Activated T-cell treated with anti-CD3 and anti-CD28 coated beads, Interleukin-2, amount 50 U/mL, for 24 hours (primary cell): ENCODE measurements at regions not wholly inside any gene's neighbourhood (a gene's known extent, or its start where the extent isn't known, plus 50 kb on each side); places are given as distances from the start of the nearest gene placed in this dataset.

ENCODE experiments used
- DNase-seq: peaks from one replicate; pipeline ENCODE4 v3.0.0-alpha.2; 2020
- H3K27ac Mint-ChIP-seq: 2 replicates; pipeline ENCODE4 v1.8.0; 2020; ENCODE audit warnings: mild to moderate bottlenecking, mixed read lengths
- H3K27me3 Mint-ChIP-seq: 2 replicates; pipeline ENCODE4 v1.8.0; 2020; ENCODE audit warnings: mixed read lengths
- H3K36me3 Mint-ChIP-seq: 2 replicates; pipeline ENCODE4 v1.8.0; 2020; ENCODE audit warnings: low read depth, mixed read lengths
- H3K4me1 Mint-ChIP-seq: 2 replicates; pipeline ENCODE4 v1.8.0; 2020; ENCODE audit warnings: low read depth, mixed read lengths
- H3K4me3 Mint-ChIP-seq: 2 replicates; pipeline ENCODE4 v1.8.0; 2020; ENCODE audit warnings: mild to moderate bottlenecking, moderate library complexity, mixed read lengths
- H3K9me3 Mint-ChIP-seq: 2 replicates; pipeline ENCODE4 v1.8.0; 2020; ENCODE audit warnings: mixed read lengths

- Mint-ChIP-seq H3K4me1 (no peaks in the 10 kb centered on the region), H3K4me3 (no peak overlapping the region), H3K9me3 (no peaks in the 10 kb centered on the region), H3K27ac (no peak overlapping the region), H3K27me3 (peaks cover 7% of the 10 kb centered on the region), H3K36me3 (no peaks in the 10 kb centered on the region)
- DNase-seq = no peak
Observed at GRCh38 chr1:209240351-209240750, 343.2 kb upstream of the CAMK1G start.

- Mint-ChIP-seq H3K27me3 (peaks cover 7% of the 10 kb centered on the region), H3K4me1 (no peaks in the 10 kb centered on the region), H3K27ac (no peak overlapping the region), H3K4me3 (no peak overlapping the region), H3K36me3 (no peaks in the 10 kb centered on the region), H3K9me3 (no peaks in the 10 kb centered on the region)
- no peak for DNase-seq
Observed at GRCh38 chr1:209241487-209241886, 342.0 kb upstream of the CAMK1G start.

- no peaks in the 10 kb centered on the region for H3K9me3 Mint-ChIP-seq
- H3K36me3 Mint-ChIP-seq = no peaks in the 10 kb centered on the region
- no peaks in the 10 kb centered on the region for H3K4me1 Mint-ChIP-seq
- DNase-seq = no peak
- H3K27ac Mint-ChIP-seq = no peak overlapping the region
- H3K4me3 Mint-ChIP-seq = no peak overlapping the region
- peaks cover 4% of the 10 kb centered on the region for H3K27me3 Mint-ChIP-seq
Observed at GRCh38 chr1:209248649-209249279, 334.8 kb upstream of the CAMK1G start.

- H3K4me3 Mint-ChIP-seq = no peak overlapping the region
- H3K27me3 Mint-ChIP-seq = peaks cover 4% of the 10 kb centered on the region
- no peaks in the 10 kb centered on the region for H3K4me1 Mint-ChIP-seq
- no peak for DNase-seq
- no peak overlapping the region for H3K27ac Mint-ChIP-seq
- peaks cover 3% of the 10 kb centered on the region for H3K9me3 Mint-ChIP-seq
- H3K36me3 Mint-ChIP-seq = no peaks in the 10 kb centered on the region
Observed at GRCh38 chr1:209249280-209249670, 334.2 kb upstream of the CAMK1G start.

- DNase-seq = no peak
- Mint-ChIP-seq H3K4me1 (no peaks in the 10 kb centered on the region), H3K27ac (no peak overlapping the region), H3K9me3 (peaks cover 4% of the 10 kb centered on the region), H3K4me3 (no peak overlapping the region), H3K36me3 (no peaks in the 10 kb centered on the region), H3K27me3 (no peaks in the 10 kb centered on the region)
Observed at GRCh38 chr1:209249785-209250440, 333.6 kb upstream of the CAMK1G start.

- no peak overlapping the region for H3K27ac Mint-ChIP-seq
Observed at GRCh38 chr1:209250861-209251636, 332.5 kb upstream of the CAMK1G start.

GRCh38 chr1:209256766-209257350 lies 326.7 kb upstream of the CAMK1G start:
- no peak overlapping the region for H3K27ac Mint-ChIP-seq
- H3K27me3 Mint-ChIP-seq = no peaks in the 10 kb centered on the region
- no peak for DNase-seq
- H3K4me3 Mint-ChIP-seq = no peak overlapping the region
- H3K9me3 Mint-ChIP-seq = peaks cover 26% of the 10 kb centered on the region
- H3K36me3 Mint-ChIP-seq = no peaks in the 10 kb centered on the region
- no peaks in the 10 kb centered on the region for H3K4me1 Mint-ChIP-seq

More at GRCh38 chr1:209250861-209251636, 332.5 kb upstream of the CAMK1G start:
- Mint-ChIP-seq H3K4me1 (no peaks in the 10 kb centered on the region), H3K36me3 (no peaks in the 10 kb centered on the region), H3K9me3 (peaks cover 5% of the 10 kb centered on the region), H3K4me3 (no peak overlapping the region), H3K27me3 (no peaks in the 10 kb centered on the region)
- DNase-seq = no peak

GRCh38 chr1:209257454-209257853 lies 326.1 kb upstream of the CAMK1G start:
- H3K36me3 Mint-ChIP-seq = no peaks in the 10 kb centered on the region
- H3K27ac Mint-ChIP-seq = no peak overlapping the region
- H3K4me1 Mint-ChIP-seq = no peaks in the 10 kb centered on the region
- no peaks in the 10 kb centered on the region for H3K27me3 Mint-ChIP-seq
- H3K4me3 Mint-ChIP-seq = no peak overlapping the region
- no peak for DNase-seq
- peaks cover 26% of the 10 kb centered on the region for H3K9me3 Mint-ChIP-seq

GRCh38 chr1:209260136-209260535 lies 323.4 kb upstream of the CAMK1G start:
- Mint-ChIP-seq H3K27me3 (no peaks in the 10 kb centered on the region), H3K4me3 (no peak overlapping the region), H3K4me1 (no peaks in the 10 kb centered on the region), H3K9me3 (peaks cover 21% of the 10 kb centered on the region), H3K27ac (no peak overlapping the region), H3K36me3 (no peaks in the 10 kb centered on the region)
- DNase-seq = no peak

GRCh38 chr1:209262631-209263030 lies 320.9 kb upstream of the CAMK1G start:
- H3K4me1 Mint-ChIP-seq = no peaks in the 10 kb centered on the region
- H3K9me3 Mint-ChIP-seq = peaks cover 12% of the 10 kb centered on the region
- no peak overlapping the region for H3K27ac Mint-ChIP-seq
- no peak for DNase-seq
- H3K4me3 Mint-ChIP-seq = no peak overlapping the region
- no peaks in the 10 kb centered on the region for H3K36me3 Mint-ChIP-seq
- no peaks in the 10 kb centered on the region for H3K27me3 Mint-ChIP-seq

- no peak overlapping the region for H3K4me3 Mint-ChIP-seq
- no peaks in the 10 kb centered on the region for H3K4me1 Mint-ChIP-seq
- no peak overlapping the region for H3K27ac Mint-ChIP-seq
- no peaks in the 10 kb centered on the region for H3K9me3 Mint-ChIP-seq
- H3K36me3 Mint-ChIP-seq = no peaks in the 10 kb centered on the region
- H3K27me3 Mint-ChIP-seq = no peaks in the 10 kb centered on the region
- DNase-seq = no peak
Observed at GRCh38 chr1:209265301-209265700, 318.2 kb upstream of the CAMK1G start.

- Mint-ChIP-seq H3K27ac (no peak overlapping the region), H3K9me3 (no peaks in the 10 kb centered on the region)
- DNase-seq = no peak
Observed at GRCh38 chr1:209266590-209267205, 316.8 kb upstream of the CAMK1G start.

GRCh38 chr1:209267968-209268367 lies 315.5 kb upstream of the CAMK1G start:
- Mint-ChIP-seq H3K36me3 (no peaks in the 10 kb centered on the region), H3K27me3 (no peaks in the 10 kb centered on the region), H3K27ac (no peak overlapping the region), H3K9me3 (no peaks in the 10 kb centered on the region), H3K4me1 (no peaks in the 10 kb centered on the region), H3K4me3 (no peak overlapping the region)
- no peak for DNase-seq

More at GRCh38 chr1:209266590-209267205, 316.8 kb upstream of the CAMK1G start:
- Mint-ChIP-seq H3K36me3 (no peaks in the 10 kb centered on the region), H3K4me3 (no peak overlapping the region), H3K4me1 (no peaks in the 10 kb centered on the region), H3K27me3 (no peaks in the 10 kb centered on the region)

GRCh38 chr1:209268479-209268878 lies 315.0 kb upstream of the CAMK1G start:
- Mint-ChIP-seq H3K36me3 (no peaks in the 10 kb centered on the region), H3K4me1 (no peaks in the 10 kb centered on the region), H3K9me3 (no peaks in the 10 kb centered on the region), H3K27ac (no peak overlapping the region), H3K27me3 (peaks cover 4% of the 10 kb centered on the region), H3K4me3 (no peak overlapping the region)
- no peak for DNase-seq
